Retinal pigment epithelial cell (primary cell): ENCODE measurements at regions not wholly inside any gene's neighbourhood (a gene's known extent, or its start where the extent isn't known, plus 50 kb on each side); places are given as distances from the start of the nearest gene placed in this dataset.
A peak's percentile ranks its signal among the peaks of the same experiment; 100 is the strongest.

ENCODE experiments used
- DNase-seq: peaks from one replicate; pipeline ENCODE4 v3.0.0-alpha.2; 2010; ENCODE audit warnings: low read depth
- H3K4me3 ChIP-seq: 2 replicates; pipeline ENCODE4 v1.5.1; 2011; ENCODE audit warnings: mild to moderate bottlenecking, low read length, control low read depth, moderate library complexity
- TF ChIP-seq, protein P1 (sequence below): conservative IDR thresholded peaks from 2 replicates; pipeline ENCODE4 v1.5.1; 2011; ENCODE audit warnings: low read depth, low read length, control low read depth, inconsistent platforms

DNA sequence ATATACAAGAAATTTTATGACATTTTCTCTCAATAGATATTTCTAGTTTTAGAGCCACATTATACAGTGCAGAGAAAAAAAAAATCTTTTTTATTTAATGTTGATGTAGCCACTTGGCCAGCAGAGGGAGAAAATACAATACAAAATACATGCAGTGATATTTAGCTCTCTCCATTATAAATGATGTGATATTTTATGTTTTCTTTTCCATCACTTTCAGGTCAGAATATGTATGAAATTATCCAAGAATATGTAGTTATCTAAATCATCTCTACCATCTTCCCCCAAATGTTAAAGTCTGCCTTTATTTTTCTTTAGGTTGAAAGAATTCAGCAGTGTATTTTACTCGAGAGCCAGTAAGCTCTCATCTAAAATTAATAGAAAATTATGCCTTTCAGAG lies 533.6 kb upstream of the FSHR start:
- no peak for DNase-seq

DNA sequence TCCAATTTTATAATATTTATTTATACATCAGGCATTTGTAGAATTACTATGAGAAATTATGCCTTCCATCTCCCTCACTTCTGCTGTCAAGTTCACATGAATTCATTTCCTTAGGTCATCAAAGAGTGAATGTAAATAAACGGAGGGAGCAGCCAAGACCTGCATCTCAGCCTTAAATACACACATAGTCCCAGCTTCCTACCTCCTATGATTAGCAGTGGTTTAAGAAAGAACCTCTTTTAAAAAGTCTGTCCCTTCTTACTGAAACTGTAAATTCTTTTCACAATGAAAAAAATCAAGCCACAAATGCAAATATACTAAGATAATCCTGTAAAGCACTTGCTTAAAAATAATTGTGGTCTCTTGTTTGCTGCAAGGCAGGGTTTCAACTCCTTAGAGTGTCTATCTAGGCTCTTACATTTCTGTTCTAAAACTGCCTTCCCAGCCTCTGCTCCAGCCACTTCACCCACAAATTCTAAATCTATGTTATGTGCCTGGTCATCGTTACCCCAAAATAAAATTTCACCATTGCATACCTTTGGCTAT lies 532.7 kb upstream of the FSHR start:
- no peak for DNase-seq
- TF ChIP-seq, protein P1, sequence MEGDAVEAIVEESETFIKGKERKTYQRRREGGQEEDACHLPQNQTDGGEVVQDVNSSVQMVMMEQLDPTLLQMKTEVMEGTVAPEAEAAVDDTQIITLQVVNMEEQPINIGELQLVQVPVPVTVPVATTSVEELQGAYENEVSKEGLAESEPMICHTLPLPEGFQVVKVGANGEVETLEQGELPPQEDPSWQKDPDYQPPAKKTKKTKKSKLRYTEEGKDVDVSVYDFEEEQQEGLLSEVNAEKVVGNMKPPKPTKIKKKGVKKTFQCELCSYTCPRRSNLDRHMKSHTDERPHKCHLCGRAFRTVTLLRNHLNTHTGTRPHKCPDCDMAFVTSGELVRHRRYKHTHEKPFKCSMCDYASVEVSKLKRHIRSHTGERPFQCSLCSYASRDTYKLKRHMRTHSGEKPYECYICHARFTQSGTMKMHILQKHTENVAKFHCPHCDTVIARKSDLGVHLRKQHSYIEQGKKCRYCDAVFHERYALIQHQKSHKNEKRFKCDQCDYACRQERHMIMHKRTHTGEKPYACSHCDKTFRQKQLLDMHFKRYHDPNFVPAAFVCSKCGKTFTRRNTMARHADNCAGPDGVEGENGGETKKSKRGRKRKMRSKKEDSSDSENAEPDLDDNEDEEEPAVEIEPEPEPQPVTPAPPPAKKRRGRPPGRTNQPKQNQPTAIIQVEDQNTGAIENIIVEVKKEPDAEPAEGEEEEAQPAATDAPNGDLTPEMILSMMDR: no peak
- no peak overlapping the region for H3K4me3 ChIP-seq

More for the DNA sequence above, 533.6 kb upstream of the FSHR start:
- no peak overlapping the region for H3K4me3 ChIP-seq
- TF ChIP-seq, protein P1: peak; percentile 51

DNA sequence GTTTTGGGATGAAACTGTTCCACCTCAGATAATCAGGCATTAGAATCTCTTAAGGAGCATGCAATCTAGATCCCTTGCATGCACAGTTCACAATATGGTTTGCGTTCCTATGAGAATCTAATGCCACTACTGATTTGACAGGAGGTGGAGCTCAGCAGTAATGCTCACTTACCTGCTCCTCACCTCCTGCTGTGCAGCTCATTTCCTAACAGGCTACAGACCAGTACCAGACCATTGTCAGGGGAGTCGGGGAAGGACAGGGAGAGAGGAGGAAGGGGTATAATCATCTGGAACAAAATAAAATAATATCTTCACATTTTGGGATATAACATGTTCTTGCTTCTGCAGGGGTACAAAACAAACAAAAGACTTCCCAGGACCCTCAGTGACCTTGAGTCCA lies 532.0 kb upstream of the FSHR start:
- DNase-seq: no peak
- H3K4me3 ChIP-seq: no peak overlapping the region
- TF ChIP-seq, protein P1: no peak

DNA sequence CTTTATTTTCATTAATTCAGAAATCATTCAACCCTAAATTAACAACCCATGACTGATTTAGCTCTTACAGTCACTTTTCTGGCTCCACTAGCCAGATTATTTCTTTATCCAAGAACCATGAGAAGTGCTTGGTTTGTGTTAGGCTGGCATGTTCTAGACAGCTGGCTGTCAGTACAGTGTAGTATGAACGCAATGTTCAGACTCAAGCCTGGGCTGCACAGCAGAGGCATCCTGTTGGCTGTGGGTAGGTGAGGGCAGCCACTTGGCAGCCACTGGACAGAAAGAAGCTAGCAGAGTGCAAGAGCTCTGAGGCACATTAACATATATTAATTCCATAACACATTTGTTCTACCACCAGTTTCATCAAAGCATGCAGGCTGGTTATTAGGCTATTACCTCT lies 522.9 kb upstream of the FSHR start:
- H3K4me3 ChIP-seq: no peak overlapping the region
- TF ChIP-seq, protein P1: no peak
- no peak for DNase-seq

DNA sequence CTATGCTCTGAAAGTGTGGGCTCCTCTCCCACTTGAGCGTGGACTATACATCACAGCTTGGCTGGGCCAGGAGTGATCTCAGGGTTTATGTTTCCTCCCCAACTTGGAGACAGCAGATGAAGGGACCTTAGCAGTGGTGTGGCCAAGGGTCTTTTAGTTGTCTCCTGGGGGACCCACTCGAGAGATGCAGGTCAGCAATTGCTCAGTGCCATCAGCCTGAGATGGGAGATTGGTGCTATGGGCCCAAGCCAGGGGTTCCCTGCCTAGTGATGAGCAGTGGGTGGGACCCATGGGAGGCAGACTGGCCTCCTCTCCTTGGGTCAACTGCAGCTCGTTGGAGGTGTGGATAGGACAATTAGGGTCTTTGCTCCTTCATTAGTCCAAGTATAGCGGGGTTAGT lies 510.5 kb upstream of the FSHR start:
- TF ChIP-seq, protein P1: no peak
- H3K4me3 ChIP-seq: no peak overlapping the region
- DNase-seq: no peak

DNA sequence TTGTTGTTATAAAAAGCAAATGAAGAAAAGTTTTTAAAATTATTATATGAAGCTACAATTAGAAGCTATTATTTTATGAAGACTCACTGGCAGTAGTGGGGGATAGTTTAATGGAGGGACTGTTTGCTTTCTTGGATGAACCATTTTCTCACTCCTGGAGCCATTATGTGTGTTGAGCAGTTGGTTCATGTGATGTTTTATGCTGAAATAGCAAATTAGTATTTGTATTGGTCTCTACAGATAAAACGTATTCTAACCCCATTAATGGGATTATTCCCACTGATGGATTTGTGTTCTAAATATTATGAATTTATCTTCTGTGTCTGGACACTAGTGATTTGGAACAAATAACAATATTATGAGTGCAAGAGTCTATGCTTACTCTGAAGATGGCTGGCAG lies 507.5 kb upstream of the FSHR start:
- DNase-seq: no peak
- TF ChIP-seq, protein P1: no peak
- no peak overlapping the region for H3K4me3 ChIP-seq

DNA sequence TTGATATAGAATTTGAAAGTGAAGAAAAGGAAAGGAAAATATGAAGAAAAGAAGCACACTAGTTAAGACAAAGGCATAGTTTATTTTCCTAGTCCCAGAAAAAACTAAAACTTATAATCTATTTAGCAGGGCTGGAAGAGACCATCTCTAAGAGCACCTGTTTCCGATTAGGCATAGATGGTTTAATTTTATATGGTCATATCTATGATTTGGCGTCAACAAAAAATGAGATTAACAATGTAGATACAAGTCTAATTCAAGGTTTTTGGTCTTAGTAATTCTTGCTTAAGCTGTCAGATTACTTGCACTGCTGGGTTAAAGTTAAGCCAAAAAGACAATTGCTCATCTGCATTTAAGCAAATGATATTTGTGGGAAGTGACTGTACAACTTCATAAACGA lies 502.5 kb upstream of the FSHR start:
- no peak overlapping the region for H3K4me3 ChIP-seq
- no peak for DNase-seq
- TF ChIP-seq, protein P1: no peak
